Stimulated activated naive CD8-positive, alpha-beta T cell treated with anti-CD3 and anti-CD28 coated beads, Interleukin-15, Interleukin-2, amounts not matched to agents 100 U/mL and 50 U/mL, for 24 hours (primary cell): ENCODE measurements at regions not wholly inside any gene's neighbourhood (a gene's known extent, or its start where the extent isn't known, plus 50 kb on each side); places are given as distances from the start of the nearest gene placed in this dataset.
"Not testable (repeated sequence)": the region's sequence is repeated elsewhere in the genome, so short reads cannot be mapped to it uniquely, and the experiment has no call there.

Experiments
- ATAC-seq: fragments of 150-1000 bp; cut with Tn5 transposase; one replicate; pipeline ENCODE4 v1.10.0; 2021
- DNase-seq: peaks from one replicate; pipeline ENCODE4 v3.0.0; 2021

- no peak for DNase-seq
Observed at GRCh38 chr4:164095313-164096110, 601.0 kb downstream of the TMA16 start.

DNA sequence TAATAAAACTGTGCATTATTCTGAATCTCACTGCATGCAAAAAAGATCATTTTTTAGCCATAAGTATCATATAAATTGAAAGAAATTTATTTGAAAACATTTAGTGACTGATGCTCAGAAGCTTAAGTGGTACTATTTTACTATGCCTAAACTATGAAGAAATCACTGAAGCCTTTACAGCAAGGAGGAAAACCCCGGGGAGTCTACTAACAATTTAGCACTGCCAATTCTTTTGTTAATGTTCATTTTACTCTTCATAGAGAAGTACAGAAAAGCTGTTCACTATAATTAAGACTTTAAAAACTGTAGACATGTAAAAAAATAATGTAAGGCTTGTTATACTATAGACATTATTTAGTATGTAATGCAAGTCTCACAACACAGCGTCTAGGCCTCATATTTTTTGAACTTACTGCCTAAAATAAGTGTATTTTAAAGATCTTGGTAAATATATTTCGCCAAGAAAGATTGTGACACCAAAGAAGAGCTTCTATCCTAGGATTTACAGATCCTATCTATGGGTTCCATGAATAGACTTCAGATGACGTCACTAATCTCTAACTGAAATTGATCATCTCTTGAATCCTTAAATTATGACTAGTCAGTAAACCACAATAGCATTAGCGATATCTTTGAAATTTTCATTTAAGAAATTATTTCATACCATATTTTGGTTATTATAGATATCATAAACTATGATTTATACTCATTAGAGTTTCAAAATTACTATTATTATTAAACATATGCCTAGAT is 602.5 kb downstream of the TMA16 start:
- ATAC-seq (no peak), DNase-seq (no peak)

More at GRCh38 chr4:164095313-164096110, 601.0 kb downstream of the TMA16 start:
- ATAC-seq, result no peak

DNA sequence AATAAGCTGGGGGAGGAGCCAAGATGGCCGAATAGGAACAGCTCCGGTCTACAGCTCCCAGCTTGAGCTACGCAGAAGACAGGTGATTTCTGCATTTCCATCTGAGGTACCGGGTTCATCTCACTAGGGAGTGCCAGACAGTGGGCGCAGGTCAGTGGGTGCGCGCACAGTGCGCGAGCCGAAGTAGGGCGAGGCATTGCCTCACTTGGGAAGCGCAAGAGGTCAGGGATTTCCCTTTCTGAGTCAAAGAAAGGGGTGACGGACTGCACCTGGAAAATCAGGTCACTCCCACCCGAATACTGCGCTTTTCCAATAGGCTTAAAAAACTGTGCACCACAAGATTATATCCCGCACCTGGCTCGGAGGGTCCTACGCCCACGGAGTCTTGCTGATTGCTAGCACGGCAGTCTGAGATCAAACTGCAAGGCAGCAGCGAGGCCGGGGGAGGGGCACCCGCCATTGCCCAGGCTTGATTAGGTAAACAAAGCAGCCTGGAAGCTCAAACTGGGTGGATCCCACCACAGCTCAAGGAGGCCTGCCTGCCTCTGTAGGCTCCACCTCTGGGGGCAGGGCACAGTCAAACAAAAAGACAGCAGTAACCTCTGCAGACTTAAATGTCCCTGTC is 606.4 kb downstream of the TMA16 start:
- not testable (repeated sequence) for ATAC-seq, DNase-seq

GRCh38 chr4:164108971-164109370 is 614.5 kb downstream of the TMA16 start:
- no peak for ATAC-seq

GRCh38 chr4:164109503-164109902 is 615.0 kb downstream of the TMA16 start:
- DNase-seq (no peak), ATAC-seq (no peak)

More at GRCh38 chr4:164108971-164109370, 614.5 kb downstream of the TMA16 start:
- no peak for DNase-seq

DNA sequence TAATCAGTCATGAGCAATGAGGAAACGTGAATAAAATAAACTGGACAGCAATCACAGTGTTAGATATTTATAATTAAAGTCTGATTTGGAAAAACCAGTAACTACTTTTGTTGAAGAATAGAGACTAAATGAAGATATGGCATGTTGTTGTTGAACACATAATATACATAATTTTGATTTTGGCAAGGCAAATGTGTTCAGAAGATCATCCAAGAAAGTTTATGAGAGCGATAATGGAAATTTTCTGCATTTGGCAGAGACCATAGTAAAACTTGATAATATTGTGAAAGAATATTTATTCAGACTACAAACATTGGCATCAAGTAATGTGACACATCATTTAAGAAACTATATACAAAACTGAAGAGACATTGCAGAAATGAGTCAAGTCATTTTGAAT is 620.7 kb downstream of the TMA16 start:
- no peak for ATAC-seq

GRCh38 chr4:164116286-164116685 is 621.8 kb downstream of the TMA16 start:
- DNase-seq (no peak), ATAC-seq (no peak)

More for the DNA sequence above, 620.7 kb downstream of the TMA16 start:
- DNase-seq, result no peak

DNA sequence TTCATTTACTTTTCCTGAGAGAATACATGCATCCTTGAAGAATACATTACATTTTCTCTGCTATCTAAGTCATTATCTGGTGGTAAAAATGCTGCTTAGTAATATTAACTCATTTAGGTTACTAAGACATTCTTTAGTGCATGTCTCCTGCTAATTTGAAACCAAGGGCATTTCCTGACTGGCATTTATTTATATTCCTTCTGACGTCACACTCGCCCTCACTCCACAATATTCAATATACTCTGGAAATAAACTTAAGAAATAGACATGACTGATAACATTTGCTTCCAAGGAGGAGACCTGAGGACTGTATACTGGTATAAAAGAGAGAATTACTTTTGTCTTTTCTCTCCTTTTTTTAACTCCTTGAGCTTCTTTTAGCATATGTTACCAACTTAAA is 619.5 kb upstream of the SMIM31 start:
- ATAC-seq (no peak), DNase-seq (no peak)

DNA sequence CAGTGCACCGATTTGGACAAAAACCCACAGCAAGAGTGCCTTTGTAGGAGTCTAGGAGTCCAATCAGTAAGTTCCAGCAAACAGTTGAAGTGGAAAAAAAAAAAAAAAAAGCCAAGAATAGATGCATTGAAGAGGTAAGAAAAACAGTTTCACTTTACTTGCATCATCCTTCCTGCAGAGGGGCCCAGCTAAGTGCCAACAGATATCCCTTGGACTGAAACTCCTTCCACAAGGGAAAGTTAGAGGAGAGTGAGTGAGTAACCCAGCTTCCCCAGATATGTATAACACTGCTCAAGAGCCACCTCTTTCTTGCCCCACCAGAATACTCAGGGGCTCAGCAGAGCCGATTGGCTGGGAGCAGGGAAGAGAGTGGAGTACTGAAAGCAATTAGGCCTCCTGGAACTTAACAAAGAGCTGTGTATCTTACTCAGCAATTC is 617.7 kb upstream of the SMIM31 start:
- no peak for ATAC-seq

GRCh38 chr4:164138521-164138920 is 615.4 kb upstream of the SMIM31 start:
- ATAC-seq (no peak), DNase-seq (no peak)

More for the DNA sequence above, 617.7 kb upstream of the SMIM31 start:
- no peak for DNase-seq

GRCh38 chr4:164139291-164139690 is 614.6 kb upstream of the SMIM31 start:
- ATAC-seq (no peak), DNase-seq (no peak)

DNA sequence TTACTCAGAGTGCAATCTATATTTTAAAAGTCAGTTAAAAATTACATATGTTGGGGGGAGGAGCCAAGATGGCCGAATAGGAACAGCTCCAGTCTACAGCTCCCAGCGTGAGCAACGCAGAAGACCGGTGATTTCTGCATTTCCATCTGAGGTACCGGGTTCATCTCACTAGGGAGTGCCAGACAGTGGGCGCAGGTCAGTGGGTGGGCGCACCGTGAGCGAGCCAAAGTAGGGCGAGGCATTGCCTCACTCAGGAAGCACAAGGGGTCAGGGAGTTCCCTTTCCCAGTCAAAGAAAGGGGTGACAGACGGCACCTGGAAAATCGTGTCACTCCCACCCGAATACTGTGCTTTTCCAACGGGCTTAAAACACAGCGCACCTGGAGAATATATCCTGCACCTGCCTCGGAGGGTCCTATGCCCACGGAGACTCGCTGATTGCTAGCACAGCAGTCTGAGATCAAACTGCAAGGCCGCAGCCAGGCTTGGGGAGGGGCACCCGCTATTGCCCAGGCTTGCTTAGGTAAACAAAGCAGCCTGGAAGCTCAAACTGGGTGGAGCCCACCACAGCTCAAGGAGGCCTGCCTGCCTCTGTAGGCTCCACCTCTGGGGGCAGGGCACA is 612.1 kb upstream of the SMIM31 start:
- not testable (repeated sequence) for ATAC-seq, DNase-seq

GRCh38 chr4:164154416-164154815 is 599.5 kb upstream of the SMIM31 start:
- ATAC-seq, result no peak
- no peak for DNase-seq

DNA sequence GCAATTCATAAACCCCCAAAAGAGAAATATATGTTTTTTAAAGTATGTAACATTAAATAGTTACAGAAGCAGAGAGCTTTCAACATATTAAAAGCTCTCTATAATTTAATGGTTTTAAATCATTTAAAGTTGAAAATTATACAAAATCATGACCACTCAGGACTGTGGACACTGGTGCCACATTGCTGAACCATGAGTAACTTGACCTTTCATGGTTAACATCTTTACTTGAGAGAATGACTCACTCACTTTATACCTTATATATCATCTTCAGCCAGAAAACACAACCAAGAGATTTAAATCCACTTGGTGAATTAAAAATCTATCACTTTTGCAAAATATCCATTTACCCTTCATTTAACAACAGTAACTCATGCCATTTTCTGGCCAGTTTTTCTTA is 584.3 kb upstream of the SMIM31 start:
- DNase-seq (no peak), ATAC-seq (no peak)

DNA sequence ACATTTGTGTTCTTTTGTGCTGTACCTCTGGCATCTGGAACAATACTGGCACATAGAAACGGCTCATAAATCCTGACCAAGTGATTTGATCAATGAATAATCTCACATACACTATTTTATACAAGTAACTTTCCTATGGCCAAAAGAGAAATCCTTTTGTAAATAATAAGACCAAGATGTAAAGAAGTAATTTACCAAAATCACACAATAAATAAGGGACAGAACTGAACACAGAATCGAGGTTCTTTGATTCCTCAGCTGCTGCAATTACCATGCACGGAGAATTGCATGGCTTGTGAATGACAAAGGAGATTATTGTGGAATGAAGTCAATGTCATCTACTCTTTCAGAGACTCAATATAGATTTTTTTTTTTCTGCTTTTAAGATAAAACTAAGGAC is 576.8 kb upstream of the SMIM31 start:
- DNase-seq (no peak), ATAC-seq (no peak)

- DNase-seq (no peak), ATAC-seq (no peak)
Observed at GRCh38 chr4:164177753-164178152, 576.2 kb upstream of the SMIM31 start.

DNA sequence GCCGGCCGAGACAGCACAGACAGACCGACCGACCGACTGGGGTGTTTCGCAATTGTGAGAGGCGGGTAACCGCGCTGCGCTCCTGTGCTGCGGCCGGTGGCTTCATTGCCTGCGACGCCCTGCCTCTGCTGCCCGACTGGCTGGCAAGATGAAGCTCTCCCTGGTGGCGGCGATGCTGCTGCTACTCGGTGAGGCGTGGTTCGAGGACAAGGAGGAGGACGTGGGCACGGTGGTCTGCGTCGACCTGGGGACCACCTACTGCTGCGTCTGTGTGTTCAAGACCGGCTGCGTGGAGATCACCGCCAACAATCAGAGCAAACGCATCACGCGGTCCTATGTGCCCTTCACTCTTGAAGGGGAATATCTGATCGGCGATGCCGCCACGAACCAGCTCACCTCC is 565.7 kb upstream of the SMIM31 start:
- ATAC-seq (no peak), DNase-seq (no peak)

DNA sequence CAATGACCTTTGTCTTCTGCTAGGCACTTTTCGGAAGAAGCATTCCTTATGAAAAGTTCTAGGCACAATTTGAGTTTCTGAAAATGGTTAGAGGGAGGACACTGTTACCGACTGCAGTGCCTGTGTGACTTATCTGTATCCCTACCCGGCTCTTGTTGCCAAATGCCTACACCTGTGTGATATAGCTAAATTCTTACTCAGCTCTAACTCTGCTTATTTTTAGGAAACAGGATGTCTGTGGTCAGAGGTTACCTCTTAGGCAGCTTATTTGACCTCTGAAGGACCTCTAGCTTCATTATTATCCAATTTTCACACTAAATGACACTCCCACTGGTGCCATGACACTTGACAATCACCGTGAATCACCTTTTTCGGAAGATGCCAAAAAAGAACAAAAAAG is 561.1 kb upstream of the SMIM31 start:
- DNase-seq (no peak), ATAC-seq (no peak)

DNA sequence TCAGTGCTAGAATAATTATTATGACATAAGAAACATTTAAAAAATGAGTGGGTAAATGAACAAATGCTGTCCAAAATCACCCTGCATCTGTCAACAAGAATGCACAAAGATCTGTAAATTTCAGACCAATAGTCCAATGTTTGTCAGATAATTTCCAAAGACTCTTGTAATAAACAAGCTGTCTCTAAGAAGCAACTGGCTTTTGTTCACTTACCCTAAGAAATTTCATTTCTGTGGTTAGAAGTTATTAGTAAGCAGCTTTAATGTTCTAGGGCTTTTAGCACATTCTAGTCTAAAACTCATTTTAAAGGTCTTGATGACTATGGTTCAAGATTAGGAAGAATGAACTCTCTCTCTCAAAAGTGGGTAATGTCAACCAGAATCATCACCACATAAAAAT is 560.3 kb upstream of the SMIM31 start:
- DNase-seq (no peak), ATAC-seq (no peak)

DNA sequence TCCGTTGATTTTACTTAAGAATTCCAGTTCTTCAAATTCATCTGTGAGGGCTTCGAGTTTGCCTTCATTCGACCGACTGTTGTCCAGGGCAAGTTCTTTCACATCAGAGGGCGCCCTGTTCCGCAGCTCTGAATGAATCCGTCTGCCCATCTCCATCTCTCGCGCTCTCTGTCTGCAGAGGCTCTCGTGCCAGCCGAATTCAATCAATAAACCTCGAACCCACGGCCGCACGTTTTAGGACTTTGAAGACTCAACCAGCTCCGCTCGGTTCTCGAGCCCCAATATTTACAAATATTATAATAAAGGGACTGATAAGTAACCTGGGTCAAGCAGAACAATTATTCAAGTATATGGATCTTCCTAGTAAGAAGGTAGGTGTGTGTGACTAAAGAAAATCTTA is 556.4 kb upstream of the SMIM31 start:
- no peak for ATAC-seq
- no peak for DNase-seq

DNA sequence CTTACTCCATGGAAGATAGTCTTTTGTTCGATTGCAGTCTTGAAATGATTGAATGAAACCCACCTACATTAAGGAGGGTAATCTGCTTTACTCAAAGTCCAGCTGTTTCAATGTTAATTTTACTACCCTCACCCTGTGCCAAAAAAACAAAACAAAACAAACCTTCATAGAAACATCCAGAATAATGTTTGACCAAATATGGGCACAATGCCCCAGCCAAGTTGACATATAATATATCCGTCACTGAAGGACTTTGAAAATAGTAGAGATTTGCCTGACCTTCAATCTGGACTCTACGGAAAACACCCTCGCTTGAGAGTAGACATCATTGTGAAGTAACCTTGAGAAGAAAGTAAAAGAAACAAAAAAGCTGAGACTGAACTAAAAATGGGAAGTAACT is 550.5 kb upstream of the SMIM31 start:
- ATAC-seq (no peak), DNase-seq (no peak)

DNA sequence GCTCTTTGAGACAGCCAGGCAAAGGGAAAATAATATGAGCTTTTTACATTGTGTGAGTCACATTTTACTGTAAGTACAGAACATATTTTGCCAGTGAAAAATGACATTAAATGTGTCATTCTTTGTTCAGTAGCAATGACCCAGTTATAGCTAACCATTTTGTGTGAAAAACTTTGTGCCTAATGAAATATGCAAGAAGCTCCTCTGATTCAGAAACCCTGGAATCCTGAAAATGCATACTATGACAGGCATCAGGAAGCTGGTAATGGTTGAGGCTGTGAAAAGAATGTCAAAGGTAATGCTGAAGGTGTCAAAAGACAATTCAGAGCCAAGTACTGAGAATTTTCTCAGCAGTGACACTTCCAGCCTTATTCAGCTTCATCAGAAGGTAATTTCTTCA is 549.5 kb upstream of the SMIM31 start:
- ATAC-seq, result no peak
- no peak for DNase-seq

DNA sequence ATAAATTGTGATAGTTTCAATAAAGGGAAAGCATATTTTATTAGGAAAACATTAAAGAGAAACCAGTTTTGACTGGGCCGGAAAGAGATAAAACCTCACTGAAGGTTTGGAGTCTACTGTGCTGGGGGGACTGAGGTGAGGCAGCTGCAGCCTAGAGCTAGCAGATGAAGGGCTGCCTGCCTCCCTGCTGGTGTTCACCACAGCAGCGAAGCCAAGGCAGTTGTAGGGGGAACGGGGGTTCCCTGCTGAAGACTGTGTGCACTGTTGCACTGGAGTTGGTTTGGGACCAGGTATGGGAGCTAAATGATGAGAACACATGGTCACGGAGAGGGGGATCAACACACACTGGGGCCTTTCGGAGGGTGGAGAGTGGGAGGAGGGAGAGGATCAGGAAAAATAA is 546.5 kb upstream of the SMIM31 start:
- no peak for DNase-seq
- no peak for ATAC-seq
